NB4 (cell line): ENCODE measurements at regions not wholly inside any gene's neighbourhood (a gene's known extent, or its start where the extent isn't known, plus 50 kb on each side); places are given as distances from the start of the nearest gene placed in this dataset.

Experiments
- CTCF ChIP-seq: IDR thresholded peaks from one replicate; pipeline ENCODE4 v1.5.1; 2012; ENCODE audit warnings: low read depth, low read length
- MAX ChIP-seq: IDR thresholded peaks from 2 replicates; pipeline ENCODE4 v1.6.1; 2011; ENCODE audit warnings: low read depth, low read length
- MYC ChIP-seq: IDR thresholded peaks from 2 replicates; pipeline ENCODE4 v1.6.1; 2011; ENCODE audit warnings: low read depth, low read length
- POLR2A ChIP-seq: IDR thresholded peaks from 2 replicates; pipeline ENCODE4 v1.6.1; 2011; ENCODE audit warnings: mild to moderate bottlenecking; ENCODE audit not compliant: insufficient read length; ENCODE audit errors: extremely low read depth

- TF ChIP-seq CTCF (no peak), MAX (no peak), POLR2A (no peak), MYC (no peak)
Observed at GRCh38 chr2:216571909-216572513, 61.2 kb upstream of the IGFBP2 start.
